Esophagus mucosa (tissue), 1 donor: ENCODE measurements at regions not wholly inside any gene's neighbourhood (a gene's known extent, or its start where the extent isn't known, plus 50 kb on each side); places are given as distances from the start of the nearest gene placed in this dataset.
A peak's percentile ranks its signal among the peaks of the same experiment; 100 is the strongest.
"Not testable (repeated sequence)": the region's sequence is repeated elsewhere in the genome, so short reads cannot be mapped to it uniquely, and the experiment has no call there.

ENCODE experiments used
- ATAC-seq: fragments of 200-7000 bp; cut with Tn5 transposase; one replicate; pipeline ENCODE4 v1.9.1; 2020
- donor health status: DM: yes; HTN: yes; CAD: no.

- peak; percentile 52 for ATAC-seq
Measured at GRCh38 chr3:14057701-14058100, 67.0 kb downstream of the CHCHD4 start.

- peak; percentile 94 for ATAC-seq
Measured at GRCh38 chr3:14047841-14048240, 76.8 kb downstream of the CHCHD4 start.

- ATAC-seq, result peak; percentile 67
Measured at GRCh38 chr3:14047027-14047426, 77.6 kb downstream of the CHCHD4 start.

GRCh38 chr3:14042680-14043079 is 82.0 kb downstream of the CHCHD4 start:
- ATAC-seq, result no peak

GRCh38 chr3:14039149-14039548 is 85.5 kb downstream of the CHCHD4 start:
- no peak for ATAC-seq

- ATAC-seq, result no peak
Measured at GRCh38 chr3:14037211-14037610, 87.5 kb downstream of the CHCHD4 start.

GRCh38 chr3:14033023-14033422 is 91.6 kb downstream of the CHCHD4 start:
- no peak for ATAC-seq

GRCh38 chr3:14031271-14031670 is 93.4 kb downstream of the CHCHD4 start:
- no peak for ATAC-seq

- not testable (repeated sequence) for ATAC-seq
Measured at GRCh38 chr3:14029390-14029995, 95.2 kb downstream of the CHCHD4 start.

GRCh38 chr3:14028122-14028521 is 96.5 kb downstream of the CHCHD4 start:
- ATAC-seq, result not testable (repeated sequence)

- ATAC-seq, result no peak
Measured at GRCh38 chr3:14019459-14019858, 105.2 kb downstream of the CHCHD4 start.

- ATAC-seq, result peak; percentile 97
Measured at GRCh38 chr3:14016900-14017475, 107.7 kb downstream of the CHCHD4 start.

GRCh38 chr3:14007006-14007405 is 117.7 kb downstream of the CHCHD4 start:
- no peak for ATAC-seq

GRCh38 chr3:14001136-14001535 is 121.3 kb upstream of the WNT7A start:
- ATAC-seq, result no peak

- ATAC-seq, result peak; percentile 50
Measured at GRCh38 chr3:14000556-14000955, 120.7 kb upstream of the WNT7A start.

- no peak for ATAC-seq
Measured at GRCh38 chr3:13998831-13999230, 119.0 kb upstream of the WNT7A start.

- not testable (repeated sequence) for ATAC-seq
Measured at GRCh38 chr3:13995216-13995615, 115.3 kb upstream of the WNT7A start.

GRCh38 chr3:13988925-13989324 is 109.1 kb upstream of the WNT7A start:
- not testable (repeated sequence) for ATAC-seq

- ATAC-seq, result no peak
Measured at GRCh38 chr3:13976469-13976868, 96.6 kb upstream of the WNT7A start.

- no peak for ATAC-seq
Measured at GRCh38 chr3:13975686-13976085, 95.8 kb upstream of the WNT7A start.

- peak; percentile 51 for ATAC-seq
Measured at GRCh38 chr3:13972679-13973379, 93.0 kb upstream of the WNT7A start.

- no peak for ATAC-seq
Measured at GRCh38 chr3:13966302-13966701, 86.4 kb upstream of the WNT7A start.

GRCh38 chr3:13963137-13963886 is 83.4 kb upstream of the WNT7A start:
- no peak for ATAC-seq
